Ectodermal cell (in vitro differentiated cells): ENCODE measurements at regions not wholly inside any gene's neighbourhood (a gene's known extent, or its start where the extent isn't known, plus 50 kb on each side); places are given as distances from the start of the nearest gene placed in this dataset.

ENCODE experiments used
- H3K27ac ChIP-seq: 2 replicates; pipeline ENCODE4 v1.7.0; 2013; ENCODE audit warnings: mild to moderate bottlenecking, low read depth, low read length; ENCODE audit not compliant: insufficient read depth, poor library complexity, severe bottlenecking
- H3K27me3 ChIP-seq: 2 replicates; pipeline ENCODE4 v1.7.0; 2013; ENCODE audit warnings: mild to moderate bottlenecking, low read length; ENCODE audit not compliant: insufficient read depth, control insufficient read depth, poor library complexity, severe bottlenecking
- H3K36me3 ChIP-seq: one replicate; pipeline ENCODE4 v1.7.0; 2013; ENCODE audit warnings: low read length; ENCODE audit not compliant: control insufficient read depth, insufficient read depth
- H3K4me1 ChIP-seq: one replicate; pipeline ENCODE4 v1.7.0; 2013; ENCODE audit warnings: low read length; ENCODE audit not compliant: control insufficient read depth, insufficient read depth
- H3K4me3 ChIP-seq: 2 replicates; pipeline ENCODE4 v1.7.0; 2013; ENCODE audit warnings: low read depth, low read length, control low read depth; ENCODE audit not compliant: insufficient read depth
- H3K9me3 ChIP-seq: 2 replicates; pipeline ENCODE4 v1.7.0; 2013; ENCODE audit warnings: mild to moderate bottlenecking, low read length, moderate library complexity; ENCODE audit not compliant: control insufficient read depth
- WGBS, 2 experiments: methylation state at CpG; one replicate each; pipeline ENCODE4 v1.1.7; 2013; ENCODE audit warnings: missing lambda C conversion rate in 2 of 2; 5-methylcytosine and 5-hydroxymethylcytosine counted together

- H3K27ac ChIP-seq: no peak overlapping the region
- no peak overlapping the region for H3K4me3 ChIP-seq
Measured at GRCh38 chr2:144322379-144322778, 197.5 kb downstream of the ZEB2 start.

GRCh38 chr2:144320491-144320890, 199.4 kb downstream of the ZEB2 start:
- Histone ChIP-seq H3K27ac (no peak overlapping the region), H3K36me3 (no peaks in the 10 kb centered on the region), H3K27me3 (no peaks in the 10 kb centered on the region), H3K4me3 (no peak overlapping the region), H3K4me1 (no peaks in the 10 kb centered on the region), H3K9me3 (no peaks in the 10 kb centered on the region)
- 96% methylated on average over 1 of the region's 1 CpG for WGBS, 2 experiments

More at GRCh38 chr2:144322379-144322778, 197.5 kb downstream of the ZEB2 start:
- H3K9me3 ChIP-seq: no peaks in the 10 kb centered on the region
- H3K36me3 ChIP-seq: no peaks in the 10 kb centered on the region
- no CpG with 5 or more reads among the region's 2 CpGs for WGBS, 2 experiments
- no peaks in the 10 kb centered on the region for H3K4me1 ChIP-seq
- no peaks in the 10 kb centered on the region for H3K27me3 ChIP-seq

- WGBS, 2 experiments: 94 to 96% methylated on average over 2 of the region's 2 CpGs
- Histone ChIP-seq H3K27ac (no peak overlapping the region), H3K27me3 (no peaks in the 10 kb centered on the region), H3K4me3 (no peak overlapping the region), H3K36me3 (no peaks in the 10 kb centered on the region), H3K4me1 (no peaks in the 10 kb centered on the region), H3K9me3 (no peaks in the 10 kb centered on the region)
Measured at GRCh38 chr2:144317071-144317738, 202.7 kb downstream of the ZEB2 start.

GRCh38 chr2:144310889-144311608, 208.9 kb downstream of the ZEB2 start:
- no peaks in the 10 kb centered on the region for H3K36me3 ChIP-seq
- H3K27ac ChIP-seq: no peak overlapping the region
- no peaks in the 10 kb centered on the region for H3K9me3 ChIP-seq
- no peaks in the 10 kb centered on the region for H3K4me1 ChIP-seq
- no peak overlapping the region for H3K4me3 ChIP-seq
- H3K27me3 ChIP-seq: no peaks in the 10 kb centered on the region
- 89 to 94% methylated on average over 3 to 4 of the region's 4 CpGs for WGBS, 2 experiments

- no peak overlapping the region for H3K4me3 ChIP-seq
- H3K36me3 ChIP-seq: no peaks in the 10 kb centered on the region
- H3K27ac ChIP-seq: no peak overlapping the region
- 88 to 91% methylated on average over 2 of the region's 2 CpGs for WGBS, 2 experiments
- no peaks in the 10 kb centered on the region for H3K9me3 ChIP-seq
- H3K27me3 ChIP-seq: no peaks in the 10 kb centered on the region
- H3K4me1 ChIP-seq: no peaks in the 10 kb centered on the region
Measured at GRCh38 chr2:144310484-144310883, 209.4 kb downstream of the ZEB2 start.

GRCh38 chr2:144307711-144308110, 212.2 kb downstream of the ZEB2 start:
- H3K27me3 ChIP-seq: no peaks in the 10 kb centered on the region
- no peak overlapping the region for H3K4me3 ChIP-seq
- H3K36me3 ChIP-seq: no peaks in the 10 kb centered on the region
- no peak overlapping the region for H3K27ac ChIP-seq
- no peaks in the 10 kb centered on the region for H3K9me3 ChIP-seq
- no peaks in the 10 kb centered on the region for H3K4me1 ChIP-seq
- 100% methylated on average over 1 of the region's 2 CpGs; no CpG with 5 or more reads in 1 of the 2 experiments for WGBS, 2 experiments

GRCh38 chr2:144304202-144304601, 215.7 kb downstream of the ZEB2 start:
- no peaks in the 10 kb centered on the region for H3K27me3 ChIP-seq

GRCh38 chr2:144300632-144301031, 219.3 kb downstream of the ZEB2 start:
- Histone ChIP-seq H3K27ac (no peak overlapping the region), H3K4me1 (no peaks in the 10 kb centered on the region), H3K27me3 (no peaks in the 10 kb centered on the region), H3K4me3 (no peak overlapping the region), H3K9me3 (no peaks in the 10 kb centered on the region), H3K36me3 (no peaks in the 10 kb centered on the region)
- WGBS, 2 experiments: 89 to 90% methylated on average over 1 to 2 of the region's 2 CpGs

More at GRCh38 chr2:144304202-144304601, 215.7 kb downstream of the ZEB2 start:
- no peak overlapping the region for H3K27ac ChIP-seq
- no peaks in the 10 kb centered on the region for H3K36me3 ChIP-seq
- no peak overlapping the region for H3K4me3 ChIP-seq
- WGBS, 2 experiments: 93 to 94% methylated on average over 1 of the region's 1 CpG
- H3K9me3 ChIP-seq: no peaks in the 10 kb centered on the region
- H3K4me1 ChIP-seq: no peaks in the 10 kb centered on the region

GRCh38 chr2:144290276-144290675, 229.6 kb downstream of the ZEB2 start:
- Histone ChIP-seq H3K4me3 (no peak overlapping the region), H3K9me3 (no peaks in the 10 kb centered on the region), H3K36me3 (no peaks in the 10 kb centered on the region), H3K4me1 (no peaks in the 10 kb centered on the region), H3K27ac (no peak overlapping the region), H3K27me3 (no peaks in the 10 kb centered on the region)
- 92 to 96% methylated on average over 1 of the region's 1 CpG for WGBS, 2 experiments

GRCh38 chr2:144288438-144288837, 231.5 kb downstream of the ZEB2 start:
- Histone ChIP-seq H3K4me1 (no peaks in the 10 kb centered on the region), H3K27ac (no peak overlapping the region), H3K4me3 (no peak overlapping the region), H3K9me3 (no peaks in the 10 kb centered on the region), H3K36me3 (no peaks in the 10 kb centered on the region), H3K27me3 (no peaks in the 10 kb centered on the region)
- 60 to 88% methylated on average over 1 to 2 of the region's 3 CpGs for WGBS, 2 experiments
